IPS DF 4.7 (cell line): ENCODE measurements at regions not wholly inside any gene's neighbourhood (a gene's known extent, or its start where the extent isn't known, plus 50 kb on each side); places are given as distances from the start of the nearest gene placed in this dataset.
A peak's percentile ranks its signal among the peaks of the same experiment; 100 is the strongest.

ENCODE experiments used
- DNase-seq: peaks from one replicate; pipeline ENCODE4 v3.0.0-alpha.2; 2013; ENCODE audit warnings: low spot score; ENCODE audit errors: extremely low read depth

DNA sequence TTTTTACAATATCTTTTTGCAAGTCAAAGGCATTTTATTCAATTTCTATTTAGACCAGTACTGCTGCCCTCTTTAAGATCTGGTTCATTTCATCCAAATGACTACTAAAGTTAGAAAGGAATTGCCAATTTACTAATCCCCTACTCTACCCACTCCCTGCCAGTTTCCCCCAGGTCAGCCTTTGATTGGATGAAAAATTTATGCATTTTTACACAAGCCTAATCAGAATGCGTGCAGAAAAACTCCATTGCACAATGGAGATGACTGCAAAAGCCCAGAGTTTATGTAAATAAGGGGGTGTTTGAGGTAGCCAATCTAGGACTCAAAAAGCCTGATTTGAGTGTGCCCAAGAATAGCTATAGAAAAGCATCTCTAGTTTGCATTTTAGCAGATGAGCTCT is 310.6 kb downstream of the PABPC4L start:
- no peak for DNase-seq

- DNase-seq, result no peak
Observed at GRCh38 chr4:133887723-133888122, 313.9 kb downstream of the PABPC4L start.

DNA sequence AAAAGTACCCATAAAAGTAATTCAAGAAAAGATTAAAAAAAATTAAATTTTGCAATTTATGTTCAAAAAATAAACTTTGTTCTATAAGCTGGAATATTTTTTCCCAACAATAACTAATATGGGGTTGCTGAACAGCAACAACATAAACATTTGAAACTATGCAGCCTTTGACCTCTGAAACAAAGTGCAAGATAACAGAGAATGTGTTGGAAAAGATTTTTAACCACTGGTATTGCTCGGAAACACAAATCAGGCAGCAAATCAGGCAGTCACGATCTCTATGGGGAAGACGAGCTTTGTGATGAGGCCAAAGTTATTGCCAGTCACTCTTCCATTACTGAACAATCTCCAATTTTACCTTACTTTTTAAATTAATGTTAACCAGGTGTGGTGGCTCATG is 332.1 kb downstream of the PABPC4L start:
- no peak for DNase-seq

DNA sequence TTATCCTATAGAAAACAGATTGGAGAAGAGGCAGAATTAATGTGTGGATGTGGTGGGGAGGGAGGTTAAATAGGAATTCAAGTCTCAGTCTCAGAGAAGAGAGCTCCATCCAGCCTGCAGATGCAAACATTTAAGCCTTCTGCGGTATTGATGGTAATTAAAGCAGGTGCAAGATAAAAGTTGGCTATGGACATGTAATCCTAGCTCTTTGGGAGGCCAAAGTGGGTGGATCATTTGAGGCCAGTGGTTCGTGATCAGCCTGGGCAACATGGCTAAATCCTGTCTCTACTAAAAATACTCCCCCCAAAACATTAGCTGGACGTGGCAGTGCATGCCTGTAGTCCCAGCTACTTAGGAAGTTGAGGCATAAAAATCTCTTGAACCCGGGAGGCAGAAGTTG is 332.7 kb downstream of the PABPC4L start:
- no peak for DNase-seq

DNA sequence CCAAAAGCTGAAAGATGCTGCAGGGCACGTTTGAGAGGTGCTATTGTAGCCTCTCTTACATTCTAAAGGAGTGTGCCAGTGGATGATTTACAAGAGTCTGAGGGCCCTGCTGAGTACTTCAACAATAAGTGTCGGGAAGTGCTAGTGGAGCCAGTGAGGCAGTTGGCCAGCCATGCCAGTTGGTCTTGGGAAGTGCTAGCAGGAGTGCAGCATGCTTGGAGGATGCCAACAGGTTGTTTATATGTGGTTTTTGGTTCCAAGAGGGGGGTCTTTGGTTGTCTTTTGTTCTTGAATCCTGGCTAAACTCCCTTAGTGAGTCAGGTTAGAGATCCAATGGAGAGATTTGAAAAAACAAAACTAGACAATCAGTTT is 335.3 kb downstream of the PABPC4L start:
- DNase-seq, result no peak

- peak; percentile 14 for DNase-seq
Observed at GRCh38 chr4:133865612-133866327, 335.8 kb downstream of the PABPC4L start.

GRCh38 chr4:133863153-133863552 is 338.4 kb downstream of the PABPC4L start:
- no peak for DNase-seq

GRCh38 chr4:133856731-133857355 is 344.7 kb downstream of the PABPC4L start:
- no peak for DNase-seq

DNA sequence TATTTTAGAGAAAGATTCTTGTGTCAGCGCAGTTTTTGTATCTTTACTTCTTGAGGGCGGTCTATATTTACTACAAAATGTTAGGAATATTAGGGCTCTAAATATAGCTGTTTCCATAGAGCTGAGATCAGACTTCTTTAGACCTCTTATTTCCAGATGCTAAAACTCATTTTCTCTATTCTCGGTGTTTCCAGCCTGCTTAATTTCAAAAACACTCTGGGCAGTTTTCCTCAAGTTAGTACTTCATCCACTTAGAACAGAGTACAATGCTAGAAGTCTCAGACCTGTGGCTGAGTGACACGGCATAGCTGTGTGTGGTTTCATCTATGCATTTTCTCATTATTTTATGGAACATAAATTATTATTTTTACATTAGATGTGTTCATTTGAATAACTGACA is 346.6 kb downstream of the PABPC4L start:
- DNase-seq, result no peak

GRCh38 chr4:133839326-133839725 is 362.3 kb downstream of the PABPC4L start:
- no peak for DNase-seq

- DNase-seq, result no peak
Observed at GRCh38 chr4:133823177-133823576, 378.4 kb downstream of the PABPC4L start.

- no peak for DNase-seq
Observed at GRCh38 chr4:133812954-133813353, 388.6 kb downstream of the PABPC4L start.

DNA sequence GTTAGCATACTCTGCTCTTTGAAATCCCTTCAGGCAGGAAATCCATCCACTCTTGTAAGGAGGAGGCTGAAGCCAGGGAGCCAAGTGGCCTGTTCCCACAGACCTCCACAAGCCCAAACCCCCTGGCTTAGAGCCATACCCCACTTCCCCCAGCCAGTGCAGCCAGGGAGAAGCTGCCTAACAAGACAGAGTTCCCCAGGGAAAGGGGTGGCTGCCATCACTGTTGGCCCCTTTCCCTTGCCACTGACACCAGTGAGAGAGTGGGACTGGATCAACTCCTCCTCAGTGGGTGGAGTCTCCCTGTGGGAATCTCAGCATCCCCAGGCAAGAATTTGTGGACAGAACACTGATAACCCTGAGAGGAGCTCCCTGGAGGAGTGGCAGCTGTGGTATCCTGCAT is 389.4 kb downstream of the PABPC4L start:
- DNase-seq, result no peak

- no peak for DNase-seq
Observed at GRCh38 chr4:133808151-133808550, 393.4 kb downstream of the PABPC4L start.

- no peak for DNase-seq
Observed at GRCh38 chr4:133803341-133803740, 398.2 kb downstream of the PABPC4L start.

GRCh38 chr4:133802359-133803140 is 399.0 kb downstream of the PABPC4L start:
- DNase-seq, result no peak

- DNase-seq, result no peak
Observed at GRCh38 chr4:133801883-133802282, 399.7 kb downstream of the PABPC4L start.

DNA sequence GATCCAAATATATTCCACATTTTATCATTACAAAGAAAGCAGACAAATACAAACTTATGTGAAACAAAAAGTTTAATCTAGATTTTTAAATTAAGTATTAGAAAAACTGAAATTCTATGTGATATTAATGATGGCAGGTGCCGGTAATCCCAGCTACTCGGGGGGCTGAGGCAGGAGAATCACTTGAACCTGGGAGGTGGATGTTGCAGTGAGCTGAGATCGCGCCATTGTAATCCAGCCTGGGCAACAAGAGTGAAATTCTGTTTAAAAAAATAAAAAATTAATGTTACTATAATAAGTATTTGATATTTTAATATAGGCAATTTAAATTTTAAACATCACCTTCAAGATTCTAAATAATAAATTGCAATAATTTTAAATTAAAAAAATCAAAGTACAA is 400.6 kb downstream of the PABPC4L start:
- no peak for DNase-seq

DNA sequence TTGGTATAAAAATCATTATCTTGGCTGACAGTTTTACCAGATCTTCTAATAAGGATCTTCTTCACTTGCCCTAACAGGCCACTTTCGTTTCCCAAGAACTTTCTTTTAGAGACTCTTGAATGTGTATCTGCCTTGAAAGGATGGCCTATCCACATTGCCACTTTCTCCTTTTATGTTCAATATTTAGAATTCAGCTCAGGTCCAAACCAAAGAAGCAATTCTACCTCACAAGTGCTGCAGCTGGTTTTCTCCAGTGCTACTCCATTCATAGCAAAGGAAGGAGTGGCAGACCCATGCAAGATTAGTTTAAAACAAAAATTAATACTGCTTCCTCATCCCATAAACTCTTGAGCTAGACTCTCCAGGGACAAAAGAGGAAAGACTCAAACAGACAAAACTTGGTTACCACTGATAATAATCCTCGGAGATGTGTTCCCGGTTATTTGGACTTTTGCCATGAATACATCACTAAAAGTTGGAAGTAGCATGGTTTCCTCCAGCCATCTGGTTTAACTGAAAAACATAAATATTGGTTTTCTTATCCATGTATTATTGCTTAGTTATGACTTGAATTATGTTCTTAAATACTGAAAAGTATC is 401.8 kb downstream of the PABPC4L start:
- no peak for DNase-seq

DNA sequence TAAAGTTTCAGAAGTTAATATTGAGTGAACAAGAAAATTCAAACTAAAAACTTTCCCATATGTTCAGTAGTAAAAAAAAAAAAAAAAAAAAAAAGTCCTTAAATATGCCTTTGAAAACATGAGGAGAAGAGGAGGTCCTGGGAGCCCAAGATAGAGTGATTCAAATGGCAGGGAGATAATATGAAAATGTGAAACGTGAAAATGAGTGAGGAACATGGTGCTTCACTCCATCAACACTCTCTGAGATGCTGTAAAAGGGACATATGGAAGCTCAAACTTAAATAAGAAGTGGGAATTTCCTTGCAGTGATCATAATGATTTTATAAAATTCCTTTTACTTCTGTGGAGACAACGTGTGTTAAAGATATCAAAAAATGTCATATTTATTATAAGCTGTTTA is 423.9 kb downstream of the PABPC4L start:
- no peak for DNase-seq

GRCh38 chr4:133776961-133777360 is 424.6 kb downstream of the PABPC4L start:
- DNase-seq, result no peak

DNA sequence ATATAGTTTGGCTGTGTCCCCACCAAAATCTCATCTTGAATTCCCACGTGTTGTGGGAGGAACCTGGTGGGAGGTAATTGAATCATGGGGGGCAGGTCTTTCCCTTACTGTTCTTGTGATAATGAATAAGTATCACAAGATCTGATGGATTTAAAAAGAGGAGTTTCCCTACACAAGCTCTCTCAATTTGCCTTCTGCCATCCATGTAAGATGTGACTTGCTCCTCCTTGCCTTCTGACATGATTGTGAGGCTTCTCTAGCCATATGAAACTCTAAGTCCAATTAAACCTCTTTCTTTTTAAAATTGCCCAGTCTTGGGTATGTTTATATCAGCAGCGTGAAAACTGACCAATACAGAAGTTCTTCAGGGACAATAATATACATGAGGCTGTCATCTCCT is 425.1 kb downstream of the PABPC4L start:
- no peak for DNase-seq
